HS-27A (cell line): ENCODE measurements at regions not wholly inside any gene's neighbourhood (a gene's known extent, or its start where the extent isn't known, plus 50 kb on each side); places are given as distances from the start of the nearest gene placed in this dataset.

Experiments used
- DNase-seq: peaks from one replicate; pipeline ENCODE4 v3.0.0-alpha.2; 2012; ENCODE audit warnings: low read depth, missing footprints

GRCh38 chr22:48545987-48546386, 1281.7 kb downstream of the BRD1 start:
- DNase-seq, result no peak

DNA sequence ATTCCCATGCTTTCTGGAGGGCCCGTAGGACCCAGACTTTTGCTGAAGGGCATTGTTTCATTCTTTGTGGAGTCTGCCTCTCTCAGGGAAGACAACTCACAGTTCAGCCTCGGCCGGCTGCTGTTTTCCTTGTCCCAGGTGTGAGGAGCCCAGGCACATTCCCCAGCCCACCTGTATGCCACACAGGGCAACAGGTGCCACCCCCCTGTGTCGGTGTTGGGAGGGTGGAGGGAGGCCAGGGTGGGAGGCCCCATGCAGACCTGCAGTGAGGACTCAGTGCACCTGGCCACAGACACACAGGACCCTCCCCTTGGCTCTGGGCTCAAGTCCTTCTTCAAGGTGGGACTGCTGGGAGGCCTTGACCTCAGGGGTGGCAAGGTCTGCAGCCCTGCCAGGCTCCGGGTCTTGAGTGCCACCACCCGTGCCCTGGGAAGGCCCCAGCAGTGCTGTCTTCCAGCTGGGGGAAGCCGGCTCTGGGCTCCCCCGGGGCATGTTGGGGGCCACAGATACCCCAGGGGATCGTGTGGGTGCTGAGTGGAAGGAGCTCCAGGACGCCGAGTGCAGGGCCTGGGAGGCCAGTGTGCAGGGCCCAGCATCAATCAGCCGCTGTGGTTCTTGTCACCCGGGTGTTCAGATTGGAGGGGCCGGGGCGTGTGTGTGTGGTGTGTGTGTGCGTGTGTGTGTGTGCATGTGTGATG, 1286.1 kb downstream of the BRD1 start:
- DNase-seq, result no peak

DNA sequence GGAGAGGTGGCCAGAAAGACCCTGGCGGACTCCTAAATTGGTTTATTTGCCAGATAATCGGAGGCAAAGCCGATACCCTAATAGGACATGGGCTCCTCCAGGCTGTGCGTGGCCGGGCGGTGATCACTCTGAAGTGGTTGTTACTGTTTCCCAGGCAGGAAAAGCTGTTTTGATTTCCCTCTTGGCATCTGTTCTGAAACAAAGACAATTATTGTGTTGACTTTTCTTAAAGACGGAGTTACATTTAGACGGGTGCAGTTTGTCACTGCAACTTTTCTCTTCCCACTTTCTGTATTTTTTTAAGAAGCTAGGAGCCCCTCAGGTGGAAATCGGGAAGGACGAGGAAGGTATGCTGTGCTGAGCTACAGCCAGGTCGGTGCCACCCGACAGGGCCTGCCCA, 1288.4 kb downstream of the BRD1 start:
- DNase-seq, result no peak

DNA sequence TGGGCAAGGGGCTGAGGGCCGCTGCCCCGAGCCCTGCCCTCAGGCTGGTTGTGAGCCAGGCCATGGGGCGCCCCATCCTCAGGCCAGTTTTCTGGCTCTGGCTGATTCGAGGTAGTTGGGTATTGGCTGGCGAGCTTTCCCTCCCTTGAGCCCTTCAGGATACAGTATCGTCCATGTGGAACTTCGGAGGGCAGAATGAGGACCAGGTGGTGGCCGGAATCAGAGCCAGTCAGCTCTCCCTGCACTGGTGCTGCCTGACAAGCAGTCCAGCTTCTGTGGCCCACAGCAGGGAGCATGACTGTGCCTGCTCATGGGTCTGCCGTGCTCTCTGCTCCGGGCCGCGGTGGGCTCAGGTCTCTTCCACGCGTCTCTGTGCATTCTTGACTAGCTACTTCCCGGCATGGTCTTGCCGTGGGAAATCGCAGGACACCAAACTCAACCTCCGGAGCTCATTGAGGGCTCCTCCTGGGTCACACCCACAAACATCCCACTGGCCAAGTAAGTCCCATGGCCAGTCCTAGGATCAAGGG, 1289.3 kb downstream of the BRD1 start:
- no peak for DNase-seq

GRCh38 chr22:48537343-48537680, 1290.4 kb downstream of the BRD1 start:
- DNase-seq, result no peak

DNA sequence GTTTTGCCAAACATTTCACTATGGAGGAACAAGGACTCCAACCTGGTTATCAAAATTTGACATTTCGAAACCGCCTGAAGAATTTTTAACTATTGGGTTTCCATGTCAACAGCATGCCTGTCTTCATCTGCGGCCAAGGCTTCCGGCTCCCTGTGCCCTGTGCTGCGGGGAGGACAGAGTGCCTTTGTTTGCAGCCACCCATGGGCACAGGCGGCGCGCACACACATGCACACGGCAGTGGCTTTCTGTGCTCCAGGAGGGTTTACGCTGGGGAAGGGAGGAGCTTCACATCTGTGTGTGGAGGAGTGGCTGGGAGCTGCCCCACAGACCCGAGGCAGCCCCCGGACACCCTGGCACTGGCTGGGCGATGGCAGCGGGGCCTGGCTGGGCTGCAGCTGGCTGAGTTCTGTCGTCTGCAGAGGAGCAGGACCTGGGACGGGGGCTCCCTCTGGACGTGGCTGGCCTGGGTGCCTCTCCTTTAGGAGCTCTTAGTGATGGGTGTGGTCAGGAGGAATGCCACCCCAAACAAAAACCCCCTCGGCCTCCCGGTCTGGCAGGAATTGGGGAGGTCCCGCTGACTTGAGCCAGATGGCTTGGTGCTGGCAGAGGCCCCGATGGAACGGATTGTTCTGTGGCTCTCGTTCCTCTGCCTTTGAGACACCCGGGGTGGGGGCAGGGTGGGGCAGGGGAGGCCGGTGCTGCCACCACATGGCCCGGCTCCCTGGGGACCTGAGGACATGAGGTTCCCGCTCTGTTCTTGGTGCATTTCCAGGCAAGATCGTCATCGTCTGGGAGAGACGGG, 1290.9 kb downstream of the BRD1 start:
- no peak for DNase-seq

DNA sequence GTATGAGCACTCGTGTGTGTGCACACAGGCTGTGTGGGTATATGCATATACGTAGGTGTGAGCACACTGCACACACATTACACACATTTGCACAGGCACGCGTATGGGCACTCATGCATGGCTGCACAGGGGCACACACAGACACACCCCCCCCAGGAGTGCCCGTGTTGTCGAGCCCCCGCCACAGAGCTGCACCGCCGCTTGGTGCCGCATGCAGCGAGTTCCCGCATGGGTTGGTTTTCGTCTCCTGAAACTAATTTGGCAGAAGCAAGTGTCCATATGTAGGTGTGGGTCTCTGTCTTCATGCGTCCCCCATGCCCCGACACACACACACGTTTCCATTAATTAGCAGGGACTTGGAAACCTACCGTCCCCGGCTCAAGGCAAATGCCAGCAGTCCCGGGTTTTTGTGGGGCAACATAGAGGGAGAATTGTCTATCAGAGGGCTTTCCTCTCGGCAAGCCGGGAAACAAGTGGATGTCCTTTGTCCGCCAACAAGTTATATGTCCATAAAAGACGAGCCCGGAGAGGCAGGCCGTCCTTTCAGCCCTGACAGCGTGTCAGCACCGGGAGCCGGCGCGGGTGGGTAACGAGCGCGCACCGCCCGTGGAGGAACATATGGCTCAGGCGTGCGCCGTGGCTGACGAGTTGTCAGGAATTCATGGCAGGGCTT, 1291.7 kb downstream of the BRD1 start:
- DNase-seq, result no peak

DNA sequence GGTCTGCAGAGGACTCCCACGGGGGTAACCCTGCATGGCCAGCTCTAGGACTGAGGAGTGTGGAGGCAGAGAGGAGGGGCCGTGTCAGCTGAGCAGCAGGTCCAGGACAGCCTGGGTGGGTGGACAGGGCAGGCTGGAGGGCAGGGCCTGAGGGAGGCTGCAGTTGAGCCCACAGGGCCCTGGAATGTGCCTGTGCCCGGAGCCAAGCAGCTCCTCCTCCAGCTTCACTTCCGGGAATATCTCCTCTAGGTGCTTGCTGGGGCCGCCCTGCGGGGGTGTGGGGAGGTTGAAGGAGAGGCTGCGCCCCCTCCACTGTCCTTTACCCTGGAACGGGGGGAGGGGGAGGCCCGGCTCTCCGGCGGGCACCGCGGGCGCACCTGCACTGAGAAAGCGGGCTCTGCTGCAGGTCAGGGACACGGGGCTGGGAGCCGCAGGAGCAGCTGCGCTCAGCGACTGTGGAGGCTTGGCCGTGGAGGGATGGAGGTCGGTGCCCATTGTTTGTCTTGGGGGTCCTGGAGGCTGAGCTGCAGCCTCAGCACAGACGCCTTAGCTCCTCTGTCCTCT, 1293.2 kb downstream of the BRD1 start:
- DNase-seq, result no peak

GRCh38 chr22:48532986-48533385, 1294.7 kb downstream of the BRD1 start:
- no peak for DNase-seq

- DNase-seq, result no peak
Measured at GRCh38 chr22:48531761-48532435, 1295.8 kb downstream of the BRD1 start.

DNA sequence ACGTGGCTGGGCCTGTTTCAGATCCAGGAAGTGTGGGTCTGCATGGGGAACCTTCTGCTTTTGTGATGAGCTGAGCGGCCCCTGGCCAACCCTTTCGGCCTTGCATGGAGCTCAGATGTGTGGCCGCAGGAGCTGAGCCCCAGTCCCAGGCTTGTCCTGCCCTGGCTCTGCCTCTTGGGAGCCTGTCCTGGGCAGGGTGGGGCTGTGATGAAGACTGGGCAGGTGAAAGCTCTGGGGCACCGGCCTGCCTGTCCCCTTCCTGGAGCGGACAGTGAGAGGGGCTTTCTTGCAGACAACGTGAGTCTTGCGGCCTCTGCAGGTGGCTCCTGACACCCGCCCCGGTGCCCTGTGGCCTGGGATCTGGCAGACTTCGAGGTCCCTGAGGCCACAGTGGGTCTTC, 1296.6 kb downstream of the BRD1 start:
- DNase-seq, result no peak

GRCh38 chr22:48530666-48531065, 1297.0 kb downstream of the BRD1 start:
- no peak for DNase-seq

DNA sequence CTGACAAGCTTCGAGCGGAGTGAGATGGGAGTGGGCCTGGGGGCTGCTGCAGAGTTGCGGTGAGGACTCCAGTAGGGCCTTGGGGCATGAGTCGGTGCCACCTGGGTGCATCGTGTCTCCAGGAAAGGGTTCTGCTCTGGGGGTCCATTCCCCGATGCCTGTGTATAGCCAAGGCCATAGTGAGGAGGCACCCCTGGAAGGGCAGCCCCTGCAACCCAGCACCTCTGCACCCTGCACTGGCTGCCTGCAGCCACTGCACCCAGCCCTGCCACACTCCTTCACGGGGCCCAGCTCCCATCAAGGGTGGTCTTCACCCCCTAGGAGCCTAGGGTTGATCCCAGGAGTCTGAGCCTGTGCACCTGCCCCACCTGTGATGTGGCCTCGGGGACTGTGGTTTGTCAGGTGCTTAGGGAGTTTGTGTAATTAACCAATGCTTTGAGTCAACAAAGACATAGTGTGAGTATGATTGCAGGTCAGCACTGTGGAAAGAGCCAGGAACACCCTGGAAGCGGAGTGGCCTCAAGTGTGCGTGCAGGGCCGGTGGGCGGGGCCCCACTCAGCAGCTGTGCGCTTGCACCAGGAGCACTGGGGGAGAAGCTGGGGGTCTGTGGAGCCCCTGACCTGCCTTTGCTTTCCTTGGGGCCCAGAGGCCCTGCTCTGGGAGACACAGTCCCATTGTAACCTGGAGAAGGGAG, 1299.3 kb downstream of the BRD1 start:
- no peak for DNase-seq

DNA sequence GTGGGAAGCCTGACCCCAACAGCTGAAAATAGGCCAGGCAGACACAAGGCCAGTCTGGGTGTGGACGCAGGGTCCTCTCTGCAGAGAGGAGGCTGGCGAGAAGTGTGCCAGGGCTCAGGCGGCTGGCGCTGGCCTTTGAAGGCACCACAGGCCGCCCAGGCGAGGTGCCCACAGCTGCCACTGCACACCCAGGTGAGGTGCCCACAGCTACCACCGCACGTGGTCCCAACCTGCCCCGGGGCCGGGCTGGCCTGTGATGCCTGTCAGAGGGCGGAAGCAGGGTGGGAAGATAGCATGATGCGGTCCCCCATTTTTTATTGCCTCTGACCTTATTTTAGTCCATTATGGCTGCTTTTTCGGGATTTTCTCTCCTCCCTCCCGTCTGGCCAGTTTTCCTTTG, 1303.9 kb downstream of the BRD1 start:
- DNase-seq, result no peak

- DNase-seq, result no peak
Measured at GRCh38 chr22:48523091-48523490, 1304.6 kb downstream of the BRD1 start.

- no peak for DNase-seq
Measured at GRCh38 chr22:48522271-48522670, 1305.4 kb downstream of the BRD1 start.

DNA sequence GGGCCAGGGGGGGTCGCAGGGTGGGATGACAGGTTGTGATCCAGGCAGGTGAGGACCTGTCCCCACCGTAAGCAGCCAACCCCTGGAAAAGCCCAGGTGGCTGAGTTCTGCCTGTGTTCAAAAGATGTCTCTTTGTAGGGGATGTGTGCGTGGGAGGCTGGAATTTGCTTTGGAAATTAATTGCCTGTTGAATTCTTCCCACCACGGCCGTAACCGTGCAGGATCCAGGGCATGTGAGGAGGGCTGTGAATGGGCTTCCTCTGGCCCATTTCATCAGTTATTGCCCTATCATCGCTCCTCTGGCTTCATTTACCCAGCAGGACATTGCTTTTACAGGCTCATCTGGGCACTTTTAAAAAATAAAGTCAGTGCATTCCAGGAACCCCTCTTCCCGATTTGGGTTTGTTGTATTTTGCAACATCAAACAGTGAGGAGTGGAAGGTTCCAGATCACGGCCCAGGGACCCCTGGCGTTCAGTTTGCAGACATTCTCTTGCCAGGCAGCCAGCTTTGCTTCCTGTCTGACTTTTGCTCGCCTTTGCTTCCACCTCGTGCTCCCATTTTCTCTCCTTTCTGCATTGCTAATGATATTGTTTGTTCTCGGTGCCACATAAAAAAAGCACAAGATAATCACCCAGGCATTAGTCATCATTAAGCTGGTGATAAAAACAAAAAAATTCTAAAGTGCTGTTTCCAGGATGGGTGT, 1306.6 kb downstream of the BRD1 start:
- no peak for DNase-seq

DNA sequence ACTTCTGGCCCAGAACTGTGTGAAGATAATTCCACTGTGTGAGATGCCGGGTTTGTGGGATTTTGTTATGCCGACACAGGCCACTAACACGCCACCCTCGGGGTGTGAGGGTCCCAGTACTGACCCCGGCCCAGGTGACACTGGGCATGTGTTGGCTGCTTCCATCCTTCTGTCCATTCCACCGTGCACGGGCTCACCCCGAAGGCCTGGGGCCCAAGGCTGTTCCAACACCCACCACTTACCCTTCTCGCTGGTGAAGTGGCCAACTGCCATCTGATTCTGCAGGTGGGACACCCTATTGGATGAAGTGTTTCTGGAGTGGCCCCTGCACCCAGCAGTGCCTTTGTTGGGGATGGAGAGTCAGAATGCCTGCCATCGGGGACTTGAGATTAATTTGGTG, 1307.5 kb downstream of the BRD1 start:
- DNase-seq, result no peak

DNA sequence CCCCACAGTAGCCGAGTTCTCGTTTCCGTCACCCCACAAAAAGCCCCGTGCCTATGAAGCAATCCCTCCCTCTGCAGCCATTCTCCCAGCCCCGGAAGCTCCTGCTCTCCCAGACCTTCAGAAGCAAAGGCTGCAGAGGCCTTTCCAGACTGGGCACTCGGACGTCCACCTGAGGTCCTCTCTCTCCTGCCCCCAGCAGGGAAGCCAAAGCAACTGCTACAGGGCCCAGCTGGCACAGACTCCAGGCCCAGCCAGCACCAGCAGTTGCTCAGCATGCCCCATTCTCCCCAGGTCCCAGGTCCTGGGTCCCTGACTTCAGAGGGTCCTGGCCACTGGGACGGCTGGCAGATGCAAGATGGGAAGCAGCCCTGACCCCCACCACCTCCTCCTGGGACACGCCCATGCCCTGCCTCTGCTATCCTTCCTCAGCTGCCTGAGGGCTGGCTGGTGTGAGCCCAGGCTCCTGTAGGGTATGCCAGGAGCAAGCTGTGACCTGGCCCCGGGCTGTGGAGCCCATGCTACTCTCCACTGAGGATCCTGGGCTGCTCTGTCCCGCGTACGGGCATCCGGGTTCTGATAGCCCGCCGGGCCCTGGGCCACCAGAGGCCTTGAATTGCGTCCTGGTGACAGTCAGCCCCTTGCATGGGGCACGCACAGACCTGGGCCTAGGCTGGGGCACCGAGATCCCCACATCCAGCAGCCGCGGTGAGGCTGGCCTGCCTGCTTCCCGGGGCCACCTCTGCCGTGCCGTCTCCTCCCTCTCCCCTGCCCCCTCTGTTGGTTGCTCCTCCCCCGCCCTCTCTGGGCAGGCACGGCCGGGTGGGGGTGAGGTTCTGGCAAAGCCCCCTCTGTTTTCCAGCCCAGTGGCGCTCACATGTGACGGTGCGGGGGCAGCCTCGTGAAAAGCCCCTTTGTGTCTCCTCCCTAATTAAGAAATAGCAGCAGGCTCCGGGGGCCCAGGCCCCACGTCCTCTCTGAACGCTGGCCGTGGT, 1310.3 kb downstream of the BRD1 start:
- no peak for DNase-seq

DNA sequence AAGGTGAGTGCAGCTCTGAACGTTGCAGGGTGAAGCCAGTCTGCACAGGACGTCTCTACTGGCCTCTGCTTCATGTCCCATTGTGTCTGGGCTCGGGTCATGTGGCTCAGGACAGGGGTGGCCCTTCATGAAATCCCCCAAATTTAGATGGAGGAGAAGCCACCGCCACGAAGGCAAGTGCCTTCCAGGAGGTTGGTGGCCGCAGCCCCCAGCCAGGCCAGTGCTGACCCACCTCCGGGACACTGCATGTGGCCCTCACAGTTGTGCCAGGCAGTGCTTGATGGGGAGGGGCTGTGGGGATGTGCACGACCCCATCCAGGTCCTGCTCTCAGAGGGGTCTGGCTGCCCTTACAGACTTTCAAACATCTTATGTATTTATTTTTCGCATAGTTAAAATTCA, 1311.1 kb downstream of the BRD1 start:
- DNase-seq, result no peak
